ENCODE measurements at regions not wholly inside any gene's neighbourhood (a gene's known extent, or its start where the extent isn't known, plus 50 kb on each side); places are given as distances from the start of the nearest gene placed in this dataset.
"Not testable (repeated sequence)": the region's sequence is repeated elsewhere in the genome, so short reads cannot be mapped to it uniquely, and the experiment has no call there.

DNA sequence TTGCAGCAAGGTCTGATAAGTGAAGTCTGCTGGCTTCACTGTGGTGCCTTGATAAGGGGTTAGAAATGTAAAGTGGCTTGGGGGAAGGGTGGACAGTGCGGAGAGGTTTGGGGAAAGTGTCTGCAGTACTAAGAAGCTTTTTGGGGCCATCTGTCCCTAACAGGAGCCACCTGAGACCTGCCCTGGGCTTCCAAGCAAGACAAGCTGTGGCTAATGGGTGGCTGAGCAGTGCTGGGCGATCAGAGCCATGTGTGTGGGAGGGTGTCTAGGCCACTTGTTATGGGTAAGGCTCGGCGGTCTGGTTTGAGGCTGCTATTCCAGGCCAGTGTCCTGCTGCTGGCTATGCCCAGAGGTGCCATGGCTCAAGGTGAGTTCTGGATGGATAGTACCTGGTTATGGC is 185.4 kb upstream of the MTMR8 start:
- DNase-seq, result no peak

DNA sequence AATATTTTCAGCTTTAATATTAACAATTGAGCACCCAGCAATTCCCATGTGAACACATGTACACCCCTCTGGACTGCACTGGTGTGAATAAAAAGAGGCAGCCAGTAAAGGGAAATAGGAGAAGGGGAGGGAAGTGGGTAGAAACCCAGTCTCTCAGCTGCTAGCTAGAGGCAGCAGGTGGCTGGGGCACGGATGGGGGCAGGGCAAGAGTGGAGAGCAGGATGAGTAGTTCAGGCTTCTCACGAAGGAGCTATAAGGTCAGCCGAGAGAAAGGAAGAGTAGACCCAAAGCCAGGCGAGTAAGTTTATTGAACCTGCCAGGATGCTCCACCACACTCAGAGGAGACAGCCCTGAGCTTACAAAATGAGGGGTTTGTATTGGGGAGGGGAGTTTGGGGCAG is 184.8 kb upstream of the MTMR8 start:
- DNase-seq, result peak; percentile 53 to 57

DNA sequence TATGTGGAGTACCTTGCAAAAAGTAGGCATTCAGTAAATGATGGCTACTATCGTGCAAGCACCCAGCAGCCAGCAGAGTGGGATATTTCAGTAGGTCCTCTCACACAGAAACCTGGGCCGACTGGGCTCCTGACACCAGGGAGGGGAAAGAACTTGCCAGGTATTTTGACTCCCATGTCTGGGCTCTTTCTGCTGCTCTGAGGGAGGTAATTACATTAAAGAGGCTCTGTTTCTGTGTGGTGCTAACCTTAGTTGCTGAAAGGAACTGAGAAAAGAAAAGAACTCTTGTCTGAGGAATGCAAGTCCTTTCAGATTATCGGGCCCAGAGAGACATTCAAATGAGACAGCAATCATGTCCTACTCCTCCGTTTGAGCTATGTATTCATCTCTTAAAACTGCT is 175.8 kb upstream of the MTMR8 start:
- no peak for DNase-seq

DNA sequence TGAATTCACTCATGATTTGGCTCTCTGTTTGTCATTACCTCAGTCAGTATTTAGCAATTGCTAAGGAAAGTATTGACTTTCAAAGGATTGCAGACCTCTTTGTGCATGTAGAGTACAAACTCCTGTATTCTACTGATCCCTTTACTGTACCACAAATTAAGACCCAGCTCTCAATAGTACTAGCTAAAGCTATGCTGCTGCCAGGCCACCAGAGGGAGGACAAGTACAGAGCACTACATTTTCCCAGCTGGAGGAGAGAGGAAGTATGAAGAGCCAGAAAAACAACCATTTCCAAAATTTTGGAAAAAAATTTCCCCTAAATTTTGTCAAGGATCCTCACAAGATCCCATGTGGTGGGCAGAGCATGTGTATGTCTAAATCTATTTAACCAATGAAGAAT is 175.0 kb upstream of the MTMR8 start:
- no peak for DNase-seq

DNA sequence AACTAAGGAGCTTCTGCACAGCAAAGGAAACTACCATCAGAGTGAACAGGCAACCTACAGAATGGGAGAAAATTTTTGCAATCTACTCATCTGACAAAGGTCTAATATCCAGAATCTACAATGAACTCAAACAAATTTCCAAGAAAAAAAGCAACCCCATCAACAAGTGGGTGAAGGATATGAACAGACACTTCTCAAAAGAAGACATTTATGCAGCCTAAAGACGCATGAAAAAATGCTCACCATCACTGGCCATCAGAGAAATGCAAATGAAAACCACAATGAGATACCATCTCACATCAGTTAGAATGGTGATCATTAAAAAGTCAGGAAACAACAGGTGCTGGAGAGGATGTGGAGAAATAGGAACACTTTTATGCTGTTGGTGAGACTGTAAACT is 170.1 kb upstream of the MTMR8 start:
- not testable (repeated sequence) for DNase-seq

DNA sequence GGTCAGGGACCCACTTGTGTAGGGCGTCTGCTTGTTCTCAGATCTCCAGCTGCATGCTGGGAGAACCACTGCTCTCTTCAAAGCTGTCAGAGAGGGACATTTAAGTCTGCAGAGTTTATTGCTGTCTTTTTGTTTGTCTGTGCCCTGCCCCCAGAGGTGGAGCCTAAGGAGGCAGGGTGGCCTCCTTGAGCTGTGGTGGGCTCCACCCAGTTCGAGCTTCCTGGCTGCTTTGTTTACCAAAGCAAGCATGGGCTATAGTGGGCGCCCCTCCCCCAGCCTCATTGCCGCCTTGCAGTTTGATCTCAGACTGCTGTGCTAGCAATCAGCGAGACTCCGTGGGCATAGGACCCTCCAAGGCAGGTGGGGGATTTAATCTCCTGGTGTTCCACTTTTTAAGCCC is 154.0 kb upstream of the MTMR8 start:
- not testable (repeated sequence) for DNase-seq

DNA sequence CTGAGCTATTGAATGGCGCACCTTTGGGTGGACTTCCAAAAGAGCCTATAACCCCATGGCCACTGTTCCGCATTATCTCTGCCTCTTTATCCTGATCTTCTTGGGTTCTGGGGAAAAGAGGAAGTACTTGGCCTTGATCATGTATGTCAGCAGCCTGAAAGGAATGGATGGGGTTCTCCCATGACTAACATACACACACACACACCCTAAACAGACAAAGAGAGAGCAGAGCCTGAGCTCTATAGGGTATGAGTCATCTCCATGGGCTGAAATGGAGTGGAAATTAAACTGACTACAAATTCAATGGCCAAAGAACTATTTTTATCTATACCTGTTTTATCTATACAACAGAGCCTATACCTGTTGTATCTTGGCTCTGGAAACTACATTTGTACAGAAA is 141.5 kb upstream of the MTMR8 start:
- DNase-seq, result no peak

Data from SHP77 (cell line).